BJ (cell line): ENCODE measurements at regions not wholly inside any gene's neighbourhood (a gene's known extent, or its start where the extent isn't known, plus 50 kb on each side); places are given as distances from the start of the nearest gene placed in this dataset.

Experiments
- CTCF ChIA-PET: fragments of 350-600 bp; formaldehyde crosslinking; extraction: SDS; loops from one replicate; lab custom pipeline; 2021; ENCODE audit warnings: antibody characterized with exemption, inconsistent platforms; lab: Yijun Ruan, JAX
- POLR2A ChIA-PET: fragments of 300-600 bp; sonication (Branson Sonifier 250); formaldehyde crosslinking; extraction: SDS; loops from one replicate; lab custom pipeline; 2021; ENCODE audit warnings: antibody characterized with exemption; lab: Charles Lee
- DNase-seq: peaks from one replicate; pipeline ENCODE4 v3.0.0-alpha.2; 2011; ENCODE audit warnings: low read depth
- H3K27me3 ChIP-seq: 2 replicates; pipeline ENCODE4 v1.6.0; 2011; ENCODE audit warnings: low read length; ENCODE audit not compliant: control insufficient read depth, insufficient read depth
- H3K36me3 ChIP-seq: 2 replicates; pipeline ENCODE4 v1.5.1; 2011; ENCODE audit warnings: low read length; ENCODE audit not compliant: control insufficient read depth, insufficient read depth
- H3K4me3 ChIP-seq: 2 replicates; pipeline ENCODE4 v1.5.1; 2011; ENCODE audit warnings: low read depth, mild to moderate bottlenecking, control low read depth, low read length
- TF ChIP-seq, protein P1 (sequence below): IDR thresholded peaks from 2 replicates; pipeline ENCODE4 v1.5.1; 2011; ENCODE audit warnings: low read depth, mild to moderate bottlenecking, control low read depth, inconsistent platforms, low read length, moderate library complexity; ENCODE audit not compliant: insufficient read depth

DNA sequence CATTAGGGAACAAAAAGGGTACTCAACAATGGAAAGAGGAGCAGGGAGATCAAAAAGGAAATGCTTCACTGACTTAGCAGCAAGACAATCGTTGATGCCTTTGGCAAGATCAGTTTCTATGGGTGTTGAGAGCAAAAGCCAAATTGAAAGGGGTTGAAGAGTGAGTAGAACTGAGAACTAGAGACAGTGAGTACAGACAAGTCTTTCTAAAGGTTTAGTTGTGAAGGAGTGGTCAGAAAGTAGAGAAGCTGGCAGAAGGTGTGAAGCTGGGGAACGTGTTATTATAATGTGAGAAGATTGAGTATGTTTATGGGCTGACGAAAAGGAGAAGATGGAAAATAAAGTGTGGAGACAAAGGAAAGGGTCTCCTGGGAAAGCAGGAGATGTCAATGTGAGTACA is 221.2 kb upstream of the USP25 start:
- TF ChIP-seq, protein P1, sequence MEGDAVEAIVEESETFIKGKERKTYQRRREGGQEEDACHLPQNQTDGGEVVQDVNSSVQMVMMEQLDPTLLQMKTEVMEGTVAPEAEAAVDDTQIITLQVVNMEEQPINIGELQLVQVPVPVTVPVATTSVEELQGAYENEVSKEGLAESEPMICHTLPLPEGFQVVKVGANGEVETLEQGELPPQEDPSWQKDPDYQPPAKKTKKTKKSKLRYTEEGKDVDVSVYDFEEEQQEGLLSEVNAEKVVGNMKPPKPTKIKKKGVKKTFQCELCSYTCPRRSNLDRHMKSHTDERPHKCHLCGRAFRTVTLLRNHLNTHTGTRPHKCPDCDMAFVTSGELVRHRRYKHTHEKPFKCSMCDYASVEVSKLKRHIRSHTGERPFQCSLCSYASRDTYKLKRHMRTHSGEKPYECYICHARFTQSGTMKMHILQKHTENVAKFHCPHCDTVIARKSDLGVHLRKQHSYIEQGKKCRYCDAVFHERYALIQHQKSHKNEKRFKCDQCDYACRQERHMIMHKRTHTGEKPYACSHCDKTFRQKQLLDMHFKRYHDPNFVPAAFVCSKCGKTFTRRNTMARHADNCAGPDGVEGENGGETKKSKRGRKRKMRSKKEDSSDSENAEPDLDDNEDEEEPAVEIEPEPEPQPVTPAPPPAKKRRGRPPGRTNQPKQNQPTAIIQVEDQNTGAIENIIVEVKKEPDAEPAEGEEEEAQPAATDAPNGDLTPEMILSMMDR = no peak
- CTCF ChIA-PET = no interaction called here
- H3K27me3 ChIP-seq = peaks cover 1% of the 10 kb centered on the region; the same call in 1 of the 2 replicates
- no peak for DNase-seq
- POLR2A ChIA-PET = no interaction called here
- no peak overlapping the region for H3K4me3 ChIP-seq
- H3K36me3 ChIP-seq = no peaks in the 10 kb centered on the region

DNA sequence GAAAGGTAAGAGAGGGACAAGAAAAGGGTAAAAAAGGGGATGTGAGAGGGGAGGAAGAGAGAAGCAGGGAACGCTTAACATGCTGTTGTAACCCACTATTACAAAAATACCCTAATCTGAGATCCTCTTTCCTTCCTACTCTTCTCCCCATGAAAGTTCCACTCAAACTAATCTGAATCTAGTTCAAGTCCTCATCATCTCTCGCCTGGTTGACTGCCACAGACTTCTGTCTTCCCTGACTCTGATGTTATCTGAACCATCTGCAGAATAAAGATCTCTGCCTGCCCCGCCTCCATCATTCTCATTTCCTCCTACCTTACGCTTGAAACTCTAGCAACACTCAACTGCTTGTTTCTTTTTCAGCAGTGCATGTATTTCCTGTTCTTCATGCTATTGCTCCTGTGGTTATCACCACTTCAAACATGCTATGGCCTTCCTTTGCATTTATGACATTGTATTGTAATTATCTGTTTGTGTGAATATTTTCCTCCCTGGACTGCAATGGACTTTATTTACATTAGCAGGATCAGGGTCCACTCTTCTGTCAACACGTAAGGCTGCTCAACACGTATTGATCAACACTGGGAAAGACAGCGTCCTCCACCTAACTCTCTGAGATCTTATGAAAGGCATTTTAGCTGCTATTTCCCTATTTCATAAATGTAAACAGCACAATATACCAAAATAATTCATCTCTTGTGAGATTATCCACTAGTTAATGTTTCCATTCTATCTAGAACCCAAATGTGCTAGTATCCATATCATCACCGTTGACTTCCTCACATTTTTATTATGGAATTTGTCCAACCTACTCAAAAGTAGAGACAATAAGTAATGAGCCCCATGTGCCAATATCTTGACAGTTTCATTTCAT is 215.5 kb upstream of the USP25 start:
- TF ChIP-seq, protein P1 = no peak
- DNase-seq = no peak
- H3K36me3 ChIP-seq = no peaks in the 10 kb centered on the region
- no peak overlapping the region for H3K4me3 ChIP-seq
- no peaks in the 10 kb centered on the region for H3K27me3 ChIP-seq
- CTCF ChIA-PET = no interaction called here
- POLR2A ChIA-PET = no interaction called here

DNA sequence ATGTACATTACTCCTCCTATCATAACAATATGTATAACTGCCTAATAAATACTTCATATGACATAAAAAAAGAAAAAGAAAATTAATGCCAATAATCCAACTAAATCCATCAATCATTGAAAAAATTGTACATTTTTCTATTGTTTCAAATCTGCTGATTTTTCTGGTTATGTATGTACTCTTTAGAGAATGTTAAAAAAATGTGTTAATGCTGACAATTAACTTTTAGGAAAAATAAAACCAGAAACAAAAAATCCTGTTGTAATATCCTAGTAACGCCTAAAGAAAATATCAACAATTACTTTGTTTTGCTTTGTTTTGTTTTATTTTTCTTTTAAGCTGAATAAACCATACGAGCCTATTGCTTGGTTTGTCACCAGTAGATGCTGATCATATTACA is 213.9 kb upstream of the USP25 start:
- ChIA-PET POLR2A (no interaction called here), CTCF (no interaction called here)
- Histone ChIP-seq H3K36me3 (no peaks in the 10 kb centered on the region), H3K4me3 (no peak overlapping the region), H3K27me3 (no peaks in the 10 kb centered on the region)
- no peak for DNase-seq
- TF ChIP-seq, protein P1 = no peak

DNA sequence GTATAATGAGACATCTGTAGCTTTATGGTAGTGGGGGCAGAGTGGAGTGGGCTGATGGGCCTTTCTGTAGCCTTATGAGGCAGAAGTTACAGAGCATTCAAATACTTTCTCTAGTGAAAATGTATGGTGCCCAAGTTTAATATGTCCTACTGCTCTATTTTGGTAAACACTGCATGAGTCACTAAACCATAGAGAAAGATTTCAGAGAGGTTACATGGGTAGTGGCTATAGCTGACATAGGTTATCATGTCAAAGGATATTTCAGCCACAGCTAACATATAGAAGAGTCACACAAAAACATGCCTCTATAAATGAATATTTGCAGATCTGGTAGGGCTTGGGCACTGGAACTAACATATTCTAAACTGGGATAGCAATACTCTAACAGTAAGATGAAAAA is 212.4 kb upstream of the USP25 start:
- Histone ChIP-seq H3K36me3 (no peaks in the 10 kb centered on the region), H3K27me3 (no peaks in the 10 kb centered on the region), H3K4me3 (no peak overlapping the region)
- ChIA-PET CTCF (interaction anchor here (0.6 kb wide), 1 partner anchor 23 kb away, joined by 3 read pairs; no protein-coding TSS in a partner anchor), POLR2A (no interaction called here)
- TF ChIP-seq, protein P1 = no peak
- DNase-seq = no peak

DNA sequence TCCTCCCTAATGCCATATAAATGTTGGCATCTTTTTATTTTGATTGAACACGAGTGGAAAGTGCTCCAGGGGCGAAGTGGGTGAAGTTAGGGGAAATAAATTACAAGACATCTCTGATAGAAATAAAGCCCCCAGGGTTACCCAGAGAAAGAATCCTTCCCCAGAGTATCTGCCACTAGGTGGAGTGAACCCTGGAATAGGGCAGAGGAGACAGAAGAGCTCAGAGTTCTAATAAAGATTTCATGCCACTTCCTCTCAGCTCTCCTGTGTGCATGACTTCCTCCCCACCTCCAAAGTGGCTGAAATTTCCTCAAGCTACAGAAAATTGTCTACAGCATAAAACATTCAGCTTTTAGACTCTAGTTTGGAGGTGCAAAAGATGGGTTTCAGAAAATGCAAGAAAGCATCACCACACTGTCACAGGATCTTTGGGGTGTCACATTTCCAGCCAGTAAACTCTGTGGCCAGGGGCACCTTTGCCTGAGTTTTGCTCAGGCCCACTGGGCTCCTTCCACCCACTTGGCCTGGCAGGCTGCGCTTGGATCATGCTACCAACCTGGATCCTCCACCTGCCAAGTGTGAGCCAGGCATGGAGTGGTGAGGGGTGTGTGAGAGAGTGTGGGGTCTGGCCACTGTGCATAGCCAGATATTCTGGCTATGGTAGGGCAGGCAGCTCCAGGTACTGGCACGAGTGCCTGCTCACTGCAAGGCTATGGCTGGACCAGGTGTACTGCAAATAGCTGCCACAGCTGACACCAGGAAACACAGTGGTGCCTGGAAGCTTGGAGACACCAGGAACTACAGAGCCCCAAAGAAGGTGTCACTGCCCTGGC is 208.8 kb upstream of the USP25 start:
- POLR2A ChIA-PET = no interaction called here
- no peak for DNase-seq

More for the DNA sequence above, 208.8 kb upstream of the USP25 start:
- CTCF ChIA-PET = interaction anchor here (0.6 to 1.9 kb wide), 6 partner anchors 8 to 821 kb away, joined by 3 to 5 read pairs (median 3); no protein-coding TSS in a partner anchor
- Histone ChIP-seq H3K4me3 (no peak overlapping the region), H3K27me3 (no peaks in the 10 kb centered on the region), H3K36me3 (no peaks in the 10 kb centered on the region)
- TF ChIP-seq, protein P1 = peak; percentile 45
